GM12878 (cell line): ENCODE measurements at regions not wholly inside any gene's neighbourhood (a gene's known extent, or its start where the extent isn't known, plus 50 kb on each side); places are given as distances from the start of the nearest gene placed in this dataset.

Source experiments
- ATAC-seq: fragments of 200-7000 bp; cut with Tn5 transposase; 3 replicates; pipeline ENCODE4 v1.9.1; 2020; ENCODE audit warnings: mild to moderate bottlenecking, moderate library complexity
- BruUV-seq: library from RNA; stranded (reverse); fragments of 400-500 nt; replicated peaks from 2 replicates; lab custom pipeline; 2021; lab: Mats Ljungman, UMichigan
- CTCF ChIA-PET: fragments of 300-600 bp; sonication (Branson Sonifier 250); formaldehyde crosslinking; extraction: SDS; loops from one replicate; lab custom pipeline; 2021; ENCODE audit warnings: inconsistent platforms; lab: Yijun Ruan, JAX
- POLR2A ChIA-PET: fragments of 350-600 bp; formaldehyde crosslinking; extraction: SDS; loops from one replicate; lab custom pipeline; 2021; ENCODE audit warnings: inconsistent platforms; lab: Charles Lee
- RAD21 ChIA-PET: fragments of 300-600 bp; sonication (Branson Sonifier 250); formaldehyde crosslinking; loops from one replicate; lab custom pipeline; 2023; ENCODE audit warnings: antibody characterized with exemption; ENCODE audit not compliant: unreplicated experiment; lab: Charles Lee
- SMC1A ChIA-PET: fragments of 300-600 bp; sonication (Branson Sonifier 250); formaldehyde crosslinking; loops from one replicate; lab custom pipeline; 2023; ENCODE audit not compliant: unreplicated experiment, uncharacterized antibody; lab: Charles Lee
- DNase-seq: peaks from one replicate; pipeline ENCODE4 v3.0.0-alpha.2; 2011; ENCODE audit warnings: low read depth, low spot score
- FAIRE-seq: peaks from 3 replicates; lab custom pipeline; 2011; peaks lifted over from hg19 to GRCh38; lab: Jason Lieb, UNC
- H2AFZ ChIP-seq: 2 replicates; pipeline ENCODE4 v1.6.0; 2011; ENCODE audit warnings: low read depth, low read length, control low read depth; ENCODE audit not compliant: control insufficient read depth
- H3K27ac ChIP-seq: 2 replicates; pipeline ENCODE4 v1.5.1; 2011; ENCODE audit warnings: control low read depth; ENCODE audit not compliant: control insufficient read depth, insufficient read depth
- H3K27me3 ChIP-seq, 2 experiments: replicated peaks in 1 of 2; 2 replicates each; pipeline versions ENCODE4 v1.6.0 to v1.6.1; 2011; ENCODE audit warnings: low read length in 1 of 2; ENCODE audit not compliant: control insufficient read depth in 2 of 2, insufficient read depth in 2 of 2
- H3K36me3 ChIP-seq, 2 experiments: 2 replicates each; pipeline ENCODE4 v1.5.1; 2011; ENCODE audit warnings: low read length in 1 of 2; ENCODE audit not compliant: control insufficient read depth in 2 of 2, insufficient read depth in 2 of 2
- H3K4me1 ChIP-seq: 2 replicates; pipeline ENCODE4 v1.6.1; 2011; ENCODE audit warnings: mild to moderate bottlenecking, low read length, moderate library complexity, mixed read lengths; ENCODE audit not compliant: control insufficient read depth, insufficient read depth
- H3K4me2 ChIP-seq: 2 replicates; pipeline ENCODE4 v1.6.0; 2011; ENCODE audit warnings: control low read depth; ENCODE audit not compliant: control insufficient read depth, insufficient read depth
- H3K4me3 ChIP-seq: fragments of 200-600 bp; sonication (generic); 2 replicates; pipeline ENCODE4 v1.5.1; 2016
- H3K79me2 ChIP-seq: 2 replicates; pipeline ENCODE4 v1.6.0; 2011; ENCODE audit warnings: low read length; ENCODE audit not compliant: control insufficient read depth, insufficient read depth
- H3K9ac ChIP-seq: 2 replicates; pipeline ENCODE4 v1.8.0; 2011; ENCODE audit warnings: low read length, control low read depth, mixed read lengths; ENCODE audit not compliant: control insufficient read depth, insufficient read depth
- H3K9me3 ChIP-seq: replicated peaks from 3 replicates; pipeline ENCODE4 v1.5.1; 2011; ENCODE audit warnings: mild to moderate bottlenecking, low read length; ENCODE audit not compliant: control insufficient read depth, insufficient read depth
- H4K20me1 ChIP-seq: 2 replicates; pipeline ENCODE4 v1.6.0; 2011; ENCODE audit not compliant: control insufficient read depth, insufficient read depth
- BCL11A ChIP-seq: IDR thresholded peaks from 2 replicates; pipeline ENCODE4 v1.6.1; 2011; ENCODE audit warnings: low read depth, low read length
- CHD1 ChIP-seq: IDR thresholded peaks from 2 replicates; pipeline ENCODE4 v1.6.1; 2012; ENCODE audit warnings: low read depth, low read length, improper control_type of control experiment
- EED ChIP-seq: sonication (generic); IDR thresholded peaks from 2 replicates; pipeline ENCODE4 v1.6.1; 2016; ENCODE audit warnings: antibody characterized with exemption, low read depth
- EZH2 ChIP-seq: IDR thresholded peaks from 2 replicates; pipeline ENCODE4 v1.6.1; 2012; ENCODE audit warnings: low read depth, mild to moderate bottlenecking, control low read depth, inconsistent platforms, low read length, borderline replicate concordance; ENCODE audit not compliant: control insufficient read depth
- IRF4 ChIP-seq: IDR thresholded peaks from 2 replicates; pipeline ENCODE4 v1.6.1; 2011; ENCODE audit warnings: low read depth, low read length
- JUND ChIP-seq: IDR thresholded peaks from 2 replicates; pipeline ENCODE4 v1.6.1; 2012; ENCODE audit warnings: low read depth, mild to moderate bottlenecking, low read length, improper control_type of control experiment, moderate library complexity
- MXI1 ChIP-seq: fragments of 150-350 bp; IDR thresholded peaks from 2 replicates; pipeline ENCODE4 v1.6.1; 2011; ENCODE audit warnings: low read depth, mild to moderate bottlenecking, inconsistent platforms, low read length, improper control_type of control experiment
- RELA ChIP-seq: fragments of 450-650 bp; IDR thresholded peaks from 2 replicates; pipeline ENCODE4 v1.8.0; 2014; ENCODE audit warnings: borderline replicate concordance; ENCODE audit not compliant: partially characterized antibody
- STAT1 ChIP-seq: fragments of 450-650 bp; conservative IDR thresholded peaks from 2 replicates; pipeline ENCODE4 v1.6.1; 2014; ENCODE audit warnings: antibody characterized with exemption, mild to moderate bottlenecking
- TCF3 ChIP-seq: IDR thresholded peaks from 2 replicates; pipeline ENCODE4 v1.6.1; 2012; ENCODE audit warnings: low read depth, mild to moderate bottlenecking, low read length, borderline replicate concordance; ENCODE audit not compliant: insufficient read depth
- ZBTB11 ChIP-seq: fragments of 450-650 bp; formaldehyde crosslinking; IDR thresholded peaks from 2 replicates; pipeline ENCODE4 v1.5.0; 2022; ENCODE audit warnings: mild to moderate bottlenecking, missing genetic modification characterization
- ZNF592 ChIP-seq: fragments of 450-650 bp; IDR thresholded peaks from 2 replicates; pipeline ENCODE4 v1.6.1; 2017; ENCODE audit warnings: mild to moderate bottlenecking, moderate library complexity
- WGBS: methylation state at CpG from one replicate; pipeline ENCODE4 v1.1.6; 2016; ENCODE audit warnings: low lambda C conversion rate; ENCODE audit not compliant: insufficient replicate concordance, insufficient coverage; ENCODE audit errors: missing lambda C conversion rate; 5-methylcytosine and 5-hydroxymethylcytosine counted together
- in situ Hi-C: fragments of 300-500 bp; cut with MboI; formaldehyde crosslinking; loops from 9 replicates; pipeline ENCODE4 v1.14.3; 2018; ENCODE audit warnings: mixed read lengths
- intact Hi-C: fragments of 100-400 bp; cut with micrococcal nuclease; formaldehyde crosslinking; loops from one replicate; pipeline ENCODE4 v1.14.2; 2022; ENCODE audit not compliant: unreplicated experiment
- TF ChIP-seq, protein P1 (sequence below): IDR thresholded peaks from 2 replicates; pipeline ENCODE4 v1.6.1; 2011; ENCODE audit warnings: low read depth, low read length, improper control_type of control experiment, borderline replicate concordance
- TF ChIP-seq, protein P2 (sequence below): fragments of 450-650 bp; IDR thresholded peaks from 2 replicates; pipeline ENCODE4 v1.6.1; 2016; ENCODE audit warnings: mild to moderate bottlenecking

GRCh38 chr17:5823219-5823618 lies 238.9 kb upstream of the NLRP1 start:
- ChIA-PET RAD21 (no interaction called here), POLR2A (no interaction called here), CTCF (no interaction called here), SMC1A (no interaction called here)
- Histone ChIP-seq H3K36me3 (no peaks in the 10 kb centered on the region), H3K4me1 (no peaks in the 10 kb centered on the region), H3K79me2 (no peaks in the 10 kb centered on the region), H3K27me3 (0 out of 4 replicates have a peak, but pooled peaks cover 0 to 1% of the 10 kb centered on the region in 2 experiments), H3K9ac (no peak overlapping the region), H3K27ac (no peak overlapping the region), H2AFZ (no peak overlapping the region), H3K9me3 (no peaks in the 10 kb centered on the region; the same call in 2 of the 3 replicates), H3K4me2 (no peak overlapping the region), H4K20me1 (no peaks in the 10 kb centered on the region), H3K4me3 (no peak overlapping the region)
- 37% methylated on average over 6 of the region's 6 CpGs for WGBS
- no TSS peak for BruUV-seq
- DNase-seq (no peak), ATAC-seq (no peak), FAIRE-seq (no peak)
- intact Hi-C loops (no loop called here), in situ Hi-C loops (no loop called here)
- TF ChIP-seq STAT1 (no peak), BCL11A (no peak), TCF3 (no peak), ZNF592 (no peak), ZBTB11 (no peak), MXI1 (no peak), EZH2 (no peak), EED (no peak), RELA (no peak), JUND (no peak), CHD1 (no peak), IRF4 (no peak)
- TF ChIP-seq, protein P1, sequence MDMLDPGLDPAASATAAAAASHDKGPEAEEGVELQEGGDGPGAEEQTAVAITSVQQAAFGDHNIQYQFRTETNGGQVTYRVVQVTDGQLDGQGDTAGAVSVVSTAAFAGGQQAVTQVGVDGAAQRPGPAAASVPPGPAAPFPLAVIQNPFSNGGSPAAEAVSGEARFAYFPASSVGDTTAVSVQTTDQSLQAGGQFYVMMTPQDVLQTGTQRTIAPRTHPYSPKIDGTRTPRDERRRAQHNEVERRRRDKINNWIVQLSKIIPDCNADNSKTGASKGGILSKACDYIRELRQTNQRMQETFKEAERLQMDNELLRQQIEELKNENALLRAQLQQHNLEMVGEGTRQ, result no peak
- TF ChIP-seq, protein P2, sequence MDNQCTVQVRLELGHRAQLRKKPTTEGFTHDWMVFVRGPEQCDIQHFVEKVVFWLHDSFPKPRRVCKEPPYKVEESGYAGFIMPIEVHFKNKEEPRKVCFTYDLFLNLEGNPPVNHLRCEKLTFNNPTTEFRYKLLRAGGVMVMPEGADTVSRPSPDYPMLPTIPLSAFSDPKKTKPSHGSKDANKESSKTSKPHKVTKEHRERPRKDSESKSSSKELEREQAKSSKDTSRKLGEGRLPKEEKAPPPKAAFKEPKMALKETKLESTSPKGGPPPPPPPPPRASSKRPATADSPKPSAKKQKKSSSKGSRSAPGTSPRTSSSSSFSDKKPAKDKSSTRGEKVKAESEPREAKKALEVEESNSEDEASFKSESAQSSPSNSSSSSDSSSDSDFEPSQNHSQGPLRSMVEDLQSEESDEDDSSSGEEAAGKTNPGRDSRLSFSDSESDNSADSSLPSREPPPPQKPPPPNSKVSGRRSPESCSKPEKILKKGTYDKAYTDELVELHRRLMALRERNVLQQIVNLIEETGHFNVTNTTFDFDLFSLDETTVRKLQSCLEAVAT, result no peak
